HG03469 (cell line): ENCODE measurements at regions not wholly inside any gene's neighbourhood (a gene's known extent, or its start where the extent isn't known, plus 50 kb on each side); places are given as distances from the start of the nearest gene placed in this dataset.
"Not testable (repeated sequence)": the region's sequence is repeated elsewhere in the genome, so short reads cannot be mapped to it uniquely, and the experiment has no call there.

Experiments used
- ATAC-seq: cut with Tn5 transposase; IDR thresholded peaks from one replicate; pipeline ENCODE4 v1.9.1; 2021; ENCODE audit warnings: mild to moderate bottlenecking, moderate library complexity, moderate number of reproducible peaks; ENCODE audit not compliant: unreplicated experiment

DNA sequence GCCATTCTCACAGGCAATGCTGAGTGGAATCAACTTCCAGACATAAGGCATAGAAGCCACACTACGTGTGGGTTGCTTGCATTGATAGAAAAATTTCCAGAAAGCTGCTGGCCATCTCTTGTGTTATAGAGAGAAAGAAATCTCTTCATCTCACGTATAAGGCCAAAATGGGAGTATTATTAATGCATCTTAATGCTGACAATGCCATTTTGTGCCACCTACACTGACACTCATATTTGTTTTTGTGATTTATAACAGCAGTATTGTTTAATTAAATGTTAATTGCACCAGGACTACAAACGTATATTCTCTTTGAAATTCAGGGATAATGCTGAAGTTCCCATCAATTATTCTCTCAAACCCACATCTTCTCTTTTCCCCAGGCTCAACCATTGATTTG, 56.1 kb upstream of the TMEM132D start:
- ATAC-seq, result no peak

- no peak for ATAC-seq
Measured at GRCh38 chr12:129961091-129961490, 57.3 kb upstream of the TMEM132D start.

DNA sequence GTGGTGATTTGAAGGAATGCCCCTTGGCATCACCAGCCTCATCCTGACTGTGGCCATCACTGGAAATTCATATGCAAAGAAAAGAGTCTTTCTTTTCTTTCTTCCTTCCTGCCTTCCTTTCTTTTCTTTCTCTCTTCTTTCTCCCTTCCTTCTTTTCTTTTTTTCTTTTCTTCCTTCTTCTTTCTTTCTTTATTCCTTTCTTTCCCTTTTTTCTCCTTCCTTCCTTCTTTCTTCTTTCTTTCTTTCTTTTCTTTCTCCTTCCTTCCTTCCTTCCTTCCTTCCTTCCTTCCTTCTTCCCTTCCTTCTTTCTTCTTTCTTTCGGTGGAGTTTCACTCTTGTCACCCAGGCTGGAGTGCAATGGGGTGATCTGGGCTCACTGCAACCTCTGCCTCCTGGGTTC, 58.0 kb upstream of the TMEM132D start:
- ATAC-seq, result no peak

DNA sequence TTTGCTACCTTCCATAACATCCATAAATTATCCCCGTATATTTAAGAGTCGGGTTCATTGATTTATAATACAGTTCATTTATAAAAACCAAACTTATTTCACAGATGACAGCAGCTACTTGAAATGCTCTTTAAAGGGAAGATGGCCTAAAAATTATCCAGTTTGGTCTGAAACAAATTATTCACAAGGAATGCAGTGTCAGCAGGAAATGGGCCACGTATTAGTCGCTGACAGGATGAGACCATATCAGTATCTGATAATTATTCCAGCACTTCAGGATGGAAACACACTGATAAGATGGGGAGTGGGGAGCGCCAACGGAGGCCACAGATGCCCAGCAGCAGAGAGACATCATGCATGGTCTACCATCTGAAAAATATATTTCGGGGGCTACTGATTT, 60.5 kb upstream of the TMEM132D start:
- ATAC-seq, result no peak

DNA sequence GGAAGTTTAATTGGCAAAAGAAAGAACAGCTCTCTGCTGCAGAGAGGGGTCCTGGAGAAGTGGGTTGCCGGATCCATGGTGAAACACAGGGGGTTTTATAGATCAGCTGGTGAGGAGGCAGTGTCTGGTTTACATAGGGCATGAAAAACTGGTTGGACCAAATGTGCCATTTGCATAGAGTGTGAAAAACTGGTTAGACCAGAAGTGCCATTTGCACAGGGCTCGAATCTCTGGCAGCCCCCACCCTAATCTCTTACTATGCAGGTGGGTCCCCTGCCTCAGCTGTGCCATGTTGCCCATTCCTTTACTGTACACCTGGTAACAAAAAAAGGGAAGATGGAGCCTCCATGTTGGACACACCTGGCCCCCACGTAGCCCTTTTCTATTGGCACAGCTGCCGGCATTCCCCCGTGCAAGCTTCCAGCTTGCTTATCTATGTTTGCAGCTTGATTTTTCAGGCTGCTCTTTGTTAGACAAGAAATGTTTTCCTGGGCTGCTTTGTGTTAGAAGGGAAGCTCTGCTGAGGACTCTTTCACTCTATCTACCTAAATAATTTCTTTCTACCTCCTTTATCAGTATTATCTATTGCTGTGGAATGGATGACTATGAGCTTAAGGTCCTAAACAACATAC, 61.1 kb upstream of the TMEM132D start:
- no peak for ATAC-seq

DNA sequence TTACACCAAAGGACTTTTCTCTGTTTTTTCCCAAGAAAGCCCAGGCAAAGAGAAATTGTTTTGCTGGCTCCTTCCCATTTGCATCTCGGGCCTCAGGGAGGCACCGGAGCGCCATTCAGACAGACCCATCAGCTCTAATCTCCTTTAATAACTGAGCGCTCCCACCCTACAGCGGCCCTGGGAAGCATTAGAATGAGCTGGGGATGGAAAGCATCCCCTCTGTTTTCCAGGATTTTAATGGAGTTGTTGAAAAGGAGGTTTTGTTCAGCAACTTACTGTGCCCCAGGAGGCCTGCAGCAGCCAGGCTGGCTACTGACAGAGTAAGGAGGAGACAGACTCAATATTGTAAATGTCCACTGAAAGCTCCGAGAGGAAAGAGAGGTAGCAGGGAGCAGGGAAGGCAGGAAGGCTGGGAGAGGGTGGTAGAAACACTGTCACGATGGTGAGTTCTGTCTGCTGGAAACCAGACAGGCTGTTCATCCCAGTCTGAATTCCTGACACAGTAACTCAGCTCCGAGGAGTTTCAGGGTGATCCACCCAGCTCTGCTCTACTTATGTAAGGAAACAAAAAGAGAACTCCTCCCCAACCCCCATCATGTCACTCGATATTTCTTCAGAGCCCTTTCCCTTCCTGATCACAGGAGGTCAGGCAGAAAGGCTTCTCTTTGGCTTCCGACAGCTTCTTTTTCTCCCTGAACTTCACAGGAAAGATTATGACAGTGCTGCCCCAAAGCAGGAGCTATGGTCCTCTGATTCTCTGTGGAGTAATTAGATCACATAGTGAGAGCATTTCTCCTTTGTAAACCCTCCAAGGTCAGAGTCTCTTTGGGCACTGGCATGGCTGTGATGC, 62.5 kb upstream of the TMEM132D start:
- ATAC-seq, result no peak

GRCh38 chr12:129971721-129972120, 67.9 kb upstream of the TMEM132D start:
- no peak for ATAC-seq

GRCh38 chr12:129973236-129973961, 69.6 kb upstream of the TMEM132D start:
- ATAC-seq, result no peak

GRCh38 chr12:129984106-129984505, 80.3 kb upstream of the TMEM132D start:
- ATAC-seq, result no peak

- ATAC-seq, result no peak
Measured at GRCh38 chr12:129987841-129988240, 84.0 kb upstream of the TMEM132D start.

DNA sequence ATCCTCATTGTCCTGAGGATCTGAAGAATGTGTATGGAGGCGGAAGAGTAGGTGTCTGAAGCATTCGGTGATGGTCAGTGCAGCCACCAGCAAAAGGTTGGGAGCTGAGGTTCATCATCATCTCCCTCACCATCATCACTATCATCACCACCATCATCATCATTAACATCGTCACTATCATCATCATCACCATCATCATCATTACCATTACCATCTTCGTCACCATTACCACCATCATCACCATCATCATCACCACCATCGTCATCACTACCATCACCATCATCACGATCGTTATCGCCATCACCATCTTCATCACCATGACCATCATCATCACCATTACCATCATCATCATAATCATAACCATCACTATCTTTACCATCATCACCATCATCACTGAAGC, 90.8 kb upstream of the TMEM132D start:
- ATAC-seq, result no peak

- ATAC-seq, result no peak
Measured at GRCh38 chr12:129997239-129997638, 93.4 kb upstream of the TMEM132D start.

DNA sequence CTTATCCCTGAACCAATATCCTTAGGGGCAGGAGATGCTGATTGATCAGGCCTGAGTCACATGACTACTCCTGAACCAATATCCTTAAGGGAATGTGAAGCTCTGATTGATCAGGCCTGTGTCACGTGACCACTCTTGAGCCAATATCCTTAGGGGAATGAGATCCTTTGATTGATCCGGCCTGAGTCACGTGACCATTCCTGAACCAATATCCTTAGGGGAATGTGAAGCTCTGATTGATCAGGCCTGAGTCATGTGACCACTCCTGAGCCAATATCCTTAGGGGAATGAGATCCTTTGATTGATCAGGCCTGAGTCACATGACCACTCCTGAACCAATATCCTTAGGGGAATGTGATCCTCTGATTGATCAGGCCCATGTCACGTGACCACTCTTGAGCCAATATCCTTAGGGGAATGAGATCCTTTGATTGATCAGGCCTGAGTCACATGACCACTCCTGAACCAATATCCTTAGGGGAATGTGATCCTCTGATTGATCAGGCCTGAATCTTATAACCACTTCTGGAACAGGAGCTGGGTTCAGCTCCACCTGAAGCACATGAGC, 100.6 kb upstream of the TMEM132D start:
- not testable (repeated sequence) for ATAC-seq

- ATAC-seq, result no peak
Measured at GRCh38 chr12:130007771-130008170, 103.9 kb upstream of the TMEM132D start.

- ATAC-seq, result no peak
Measured at GRCh38 chr12:130008241-130008640, 104.4 kb upstream of the TMEM132D start.

DNA sequence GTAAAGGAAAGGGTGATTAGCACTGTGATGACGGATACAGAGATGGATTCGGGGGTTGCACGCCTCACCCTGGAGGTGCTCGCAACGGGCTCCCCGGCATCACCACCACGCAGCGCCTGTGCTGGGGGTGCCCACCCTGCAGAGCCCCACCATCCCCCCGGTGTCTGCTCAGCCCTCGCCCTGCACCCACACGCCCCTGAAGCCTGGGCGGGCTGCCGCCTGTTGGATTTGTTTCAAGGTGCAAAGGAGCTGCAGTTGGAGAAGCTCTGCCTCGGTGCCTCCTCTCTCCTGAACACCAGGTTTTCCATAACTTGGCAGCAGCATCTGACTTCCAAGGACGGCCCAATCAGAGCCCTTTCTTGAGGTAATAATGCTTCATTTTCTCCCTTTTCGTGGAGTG, 106.1 kb upstream of the TMEM132D start:
- ATAC-seq, result no peak

- no peak for ATAC-seq
Measured at GRCh38 chr12:130011611-130012385, 108.0 kb upstream of the TMEM132D start.

GRCh38 chr12:130013771-130014484, 110.1 kb upstream of the TMEM132D start:
- ATAC-seq, result no peak

GRCh38 chr12:130014485-130014807, 110.6 kb upstream of the TMEM132D start:
- no peak for ATAC-seq

DNA sequence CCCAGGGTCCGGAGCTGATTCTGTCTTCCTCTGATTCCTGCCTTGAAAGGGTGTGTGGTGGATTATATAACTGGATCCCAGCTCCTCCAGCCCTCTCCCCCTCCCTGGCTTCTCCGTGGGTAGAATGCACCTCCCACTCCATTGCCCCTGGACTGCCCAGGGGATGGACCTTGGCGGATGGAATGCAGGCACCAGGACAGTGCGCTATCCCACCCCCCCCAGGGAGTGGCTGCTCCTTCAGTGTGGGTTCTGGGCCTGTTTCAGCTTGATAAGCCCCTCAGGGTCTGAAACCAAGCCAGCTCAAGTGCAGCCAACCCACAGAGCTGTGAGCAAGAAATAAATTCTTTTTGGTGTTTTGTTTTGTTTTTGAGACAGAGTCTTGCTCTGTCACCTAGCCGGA, 112.4 kb upstream of the TMEM132D start:
- ATAC-seq, result no peak
